NCI-H1105 (cell line): ENCODE measurements at regions not wholly inside any gene's neighbourhood (a gene's known extent, or its start where the extent isn't known, plus 50 kb on each side); places are given as distances from the start of the nearest gene placed in this dataset.
A peak's percentile ranks its signal among the peaks of the same experiment; 100 is the strongest.

Experiments
- DNase-seq: peaks from one replicate; lab custom pipeline; 2025; lab: John Stamatoyannopoulos, UW

GRCh38 chr9:119487118-119487827 is 118.0 kb upstream of the BRINP1 start:
- DNase-seq: peak; percentile 16

GRCh38 chr9:119483153-119483552 is 113.9 kb upstream of the BRINP1 start:
- DNase-seq: no peak

- DNase-seq: no peak
Observed at GRCh38 chr9:119477197-119477596, 108.0 kb upstream of the BRINP1 start.

GRCh38 chr9:119458068-119458467 is 88.8 kb upstream of the BRINP1 start:
- DNase-seq: no peak

- no peak for DNase-seq
Observed at GRCh38 chr9:119453980-119454379, 84.7 kb upstream of the BRINP1 start.

GRCh38 chr9:119453490-119453911 is 84.3 kb upstream of the BRINP1 start:
- no peak for DNase-seq

GRCh38 chr9:119451426-119451825 is 82.2 kb upstream of the BRINP1 start:
- no peak for DNase-seq

- DNase-seq: no peak
Observed at GRCh38 chr9:119443179-119443578, 73.9 kb upstream of the BRINP1 start.

- DNase-seq: no peak
Observed at GRCh38 chr9:119441832-119442231, 72.6 kb upstream of the BRINP1 start.

GRCh38 chr9:119441338-119441737 is 72.1 kb upstream of the BRINP1 start:
- no peak for DNase-seq

GRCh38 chr9:119436261-119436660 is 67.0 kb upstream of the BRINP1 start:
- no peak for DNase-seq

GRCh38 chr9:119435076-119435475 is 65.8 kb upstream of the BRINP1 start:
- no peak for DNase-seq

GRCh38 chr9:119432428-119432827 is 63.2 kb upstream of the BRINP1 start:
- DNase-seq: no peak

GRCh38 chr9:119429302-119429701 is 60.1 kb upstream of the BRINP1 start:
- no peak for DNase-seq

GRCh38 chr9:119420231-119420630 is 51.0 kb upstream of the BRINP1 start:
- no peak for DNase-seq
